Hepatocyte (in vitro differentiated cells): ENCODE measurements at regions not wholly inside any gene's neighbourhood (a gene's known extent, or its start where the extent isn't known, plus 50 kb on each side); places are given as distances from the start of the nearest gene placed in this dataset.
A peak's percentile ranks its signal among the peaks of the same experiment; 100 is the strongest.
"Not testable (repeated sequence)": the region's sequence is repeated elsewhere in the genome, so short reads cannot be mapped to it uniquely, and the experiment has no call there.

ENCODE experiments used
- DNase-seq: peaks from one replicate; pipeline ENCODE4 v3.0.0-alpha.2; 2016; ENCODE audit warnings: low spot score
- H2AFZ ChIP-seq: fragments of 200-600 bp; sonication (generic); 2 replicates; pipeline ENCODE4 v1.6.0; 2016; ENCODE audit warnings: antibody characterized with exemption, mild to moderate bottlenecking
- H3K27ac ChIP-seq: fragments of 200-600 bp; sonication (generic); 2 replicates; pipeline ENCODE4 v1.5.1; 2016; ENCODE audit warnings: mild to moderate bottlenecking
- H3K27me3 ChIP-seq: fragments of 200-600 bp; sonication (generic); 2 replicates; pipeline ENCODE4 v1.6.1; 2016
- H3K36me3 ChIP-seq: fragments of 200-600 bp; sonication (generic); replicated peaks from 2 replicates; pipeline ENCODE4 v1.5.1; 2016; ENCODE audit warnings: low read depth; ENCODE audit not compliant: insufficient read depth
- H3K4me1 ChIP-seq: fragments of 200-600 bp; sonication (generic); 2 replicates; pipeline ENCODE4 v1.5.1; 2016; ENCODE audit warnings: mild to moderate bottlenecking, moderate library complexity; ENCODE audit not compliant: insufficient read depth
- H3K4me2 ChIP-seq: fragments of 200-600 bp; sonication (generic); 2 replicates; pipeline ENCODE4 v1.6.0; 2016
- H3K4me3 ChIP-seq: fragments of 200-600 bp; sonication (generic); 2 replicates; pipeline ENCODE4 v1.5.1; 2016; ENCODE audit warnings: mild to moderate bottlenecking
- H3K79me2 ChIP-seq: fragments of 200-600 bp; sonication (generic); 2 replicates; pipeline ENCODE4 v1.6.0; 2017; ENCODE audit warnings: mild to moderate bottlenecking
- H3K9me2 ChIP-seq: fragments of 200-600 bp; sonication (generic); replicated peaks from 2 replicates; pipeline ENCODE4 v1.6.0; 2017; ENCODE audit warnings: mild to moderate bottlenecking; ENCODE audit not compliant: insufficient read depth
- H3K9me3 ChIP-seq: fragments of 200-600 bp; sonication (generic); 2 replicates; pipeline ENCODE4 v1.5.1; 2016; ENCODE audit warnings: low read depth, mild to moderate bottlenecking
- H4K20me1 ChIP-seq: fragments of 200-600 bp; sonication (generic); 2 replicates; pipeline ENCODE4 v1.6.0; 2016; ENCODE audit warnings: mild to moderate bottlenecking; ENCODE audit not compliant: insufficient read depth, poor library complexity, severe bottlenecking
- CTCF ChIP-seq: fragments of 200-600 bp; sonication (generic); IDR thresholded peaks from 2 replicates; pipeline ENCODE4 v1.5.1; 2016; ENCODE audit warnings: antibody characterized with exemption, mild to moderate bottlenecking; ENCODE audit not compliant: poor library complexity
- EZH2 ChIP-seq: fragments of 200-600 bp; sonication (generic); IDR thresholded peaks from 2 replicates; pipeline ENCODE4 v1.6.1; 2016; ENCODE audit warnings: antibody characterized with exemption, mild to moderate bottlenecking, borderline replicate concordance
- EZH2phosphoT487 ChIP-seq: fragments of 200-600 bp; sonication (generic); IDR thresholded peaks from one replicate; pipeline ENCODE4 v1.6.1; 2018; ENCODE audit warnings: antibody characterized with exemption, mild to moderate bottlenecking, low read depth, moderate library complexity; ENCODE audit not compliant: unreplicated experiment, severe bottlenecking
- WGBS: methylation state at CpG from one replicate; pipeline ENCODE4 v1.1.6; 2016; ENCODE audit warnings: low lambda C conversion rate; ENCODE audit errors: missing lambda C conversion rate; 5-methylcytosine and 5-hydroxymethylcytosine counted together

GRCh38 chr3:118146658-118147375 is 887.8 kb downstream of the IGSF11 start:
- peaks cover 5% of the 10 kb centered on the region for H3K9me3 ChIP-seq
- no peak overlapping the region for H2AFZ ChIP-seq
- H3K27me3 ChIP-seq: no peaks in the 10 kb centered on the region
- no peaks in the 10 kb centered on the region for H3K79me2 ChIP-seq
- DNase-seq: no peak
- WGBS: 86% methylated on average over 6 of the region's 6 CpGs
- no peaks in the 10 kb centered on the region for H3K36me3 ChIP-seq
- H3K27ac ChIP-seq: no peak overlapping the region
- H3K9me2 ChIP-seq: no peaks in the 10 kb centered on the region
- TF ChIP-seq EZH2phosphoT487: no peak
- TF ChIP-seq CTCF: no peak
- no peak for TF ChIP-seq EZH2
- H4K20me1 ChIP-seq: no peaks in the 10 kb centered on the region
- H3K4me3 ChIP-seq: no peak overlapping the region
- H3K4me1 ChIP-seq: no peaks in the 10 kb centered on the region
- no peak overlapping the region for H3K4me2 ChIP-seq

GRCh38 chr3:118151164-118151563 is 883.5 kb downstream of the IGSF11 start:
- Histone ChIP-seq H3K27ac (no peak overlapping the region), H3K4me2 (no peak overlapping the region), H3K79me2 (no peaks in the 10 kb centered on the region), H3K4me3 (no peak overlapping the region), H3K27me3 (no peaks in the 10 kb centered on the region), H3K4me1 (no peaks in the 10 kb centered on the region), H3K9me3 (peaks cover 5% of the 10 kb centered on the region), H4K20me1 (no peaks in the 10 kb centered on the region), H3K36me3 (no peaks in the 10 kb centered on the region), H3K9me2 (no peaks in the 10 kb centered on the region), H2AFZ (no peak overlapping the region)
- no peak for DNase-seq
- TF ChIP-seq CTCF (no peak), EZH2phosphoT487 (no peak), EZH2 (no peak)

GRCh38 chr3:118162627-118163588 is 871.7 kb downstream of the IGSF11 start:
- H3K4me1 ChIP-seq, H3K27ac ChIP-seq, H2AFZ ChIP-seq, H4K20me1 ChIP-seq, H3K9me3 ChIP-seq, H3K79me2 ChIP-seq, H3K4me3 ChIP-seq, H3K27me3 ChIP-seq, H3K4me2 ChIP-seq, H3K9me2 ChIP-seq, H3K36me3 ChIP-seq: not testable (repeated sequence)
- 87% methylated on average over 12 of the region's 12 CpGs for WGBS
- peak; percentile 45 for DNase-seq

- Histone ChIP-seq H4K20me1 (no peaks in the 10 kb centered on the region), H3K36me3 (no peaks in the 10 kb centered on the region), H3K4me3 (no peak overlapping the region), H3K27me3 (no peaks in the 10 kb centered on the region), H3K4me2 (no peak overlapping the region), H2AFZ (no peak overlapping the region), H3K9me2 (no peaks in the 10 kb centered on the region), H3K4me1 (no peaks in the 10 kb centered on the region), H3K27ac (no peak overlapping the region), H3K79me2 (no peaks in the 10 kb centered on the region), H3K9me3 (no peaks in the 10 kb centered on the region)
- TF ChIP-seq EZH2 (no peak), EZH2phosphoT487 (no peak)
- DNase-seq: no peak
- 94% methylated on average over 4 of the region's 4 CpGs for WGBS
These were observed 869.2 kb downstream of the IGSF11 start for GRCh38 chr3:118165413-118165812.
